Suprapubic skin (tissue), 4 donors: ENCODE measurements at regions not wholly inside any gene's neighbourhood (a gene's known extent, or its start where the extent isn't known, plus 50 kb on each side); places are given as distances from the start of the nearest gene placed in this dataset.

Experiments used
- CTCF ChIP-seq, 2 donors: fragments of 200-600 bp in 1 of 2; fragments of 450-650 bp in 1 of 2; sonication (generic) in 1 of 2; IDR thresholded peaks; one replicate each; pipeline ENCODE4 v1.5.1; 2016 to 2019; ENCODE audit warnings: antibody characterized with exemption in 2 of 2, mild to moderate bottlenecking in 1 of 2, moderate library complexity in 1 of 2
- EP300 ChIP-seq: sonication (generic); formaldehyde crosslinking; IDR thresholded peaks from one replicate; pipeline ENCODE4 v1.6.1; 2017; ENCODE audit warnings: antibody characterized with exemption
- POLR2A ChIP-seq, 2 donors: fragments of 450-650 bp; IDR thresholded peaks; one replicate each; pipeline ENCODE4 v1.6.1; 2017; ENCODE audit warnings: antibody characterized with exemption in 2 of 2, mild to moderate bottlenecking in 2 of 2, moderate library complexity in 2 of 2
- POLR2AphosphoS5 ChIP-seq, 3 donors: sonication (generic); formaldehyde crosslinking; IDR thresholded peaks; one replicate each; pipeline ENCODE4 v1.6.1; 2017; ENCODE audit warnings: antibody characterized with exemption in 3 of 3

DNA sequence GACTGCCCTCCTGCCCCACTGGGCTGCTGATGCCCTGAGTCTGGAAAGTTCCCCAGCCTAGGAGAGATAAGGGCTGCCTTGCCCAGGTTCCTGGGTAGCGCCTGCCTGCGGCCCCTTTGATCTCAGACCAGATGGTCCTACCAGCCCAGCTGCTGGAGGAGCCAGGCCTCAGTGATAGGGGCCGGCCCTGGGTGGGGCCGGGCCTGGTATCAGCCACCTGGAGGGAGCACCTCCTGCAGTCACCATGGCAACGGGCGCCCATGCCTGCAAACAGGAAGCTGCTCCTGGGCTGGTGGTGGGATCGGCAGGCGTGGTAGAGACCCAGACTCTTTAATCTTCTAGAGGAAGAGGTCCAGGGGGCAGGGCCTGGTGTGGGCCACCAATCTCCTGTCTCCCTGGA is 119.7 kb upstream of the WNT4 start:
- TF ChIP-seq CTCF (IDR thresholded peaks at IDR 0.05) (no peak), POLR2A (IDR thresholded peaks at IDR 0.05) (no peak), EP300 (no peak), POLR2AphosphoS5 (IDR thresholded peaks at IDR 0.05) (no peak)
